ENCODE measurements at regions not wholly inside any gene's neighbourhood (a gene's known extent, or its start where the extent isn't known, plus 50 kb on each side); places are given as distances from the start of the nearest gene placed in this dataset.

- TF ChIP-seq CTCF (IDR thresholded peaks at IDR 0.05) (no peak), POLR2AphosphoS5 (IDR thresholded peaks at IDR 0.05) (no peak), POLR2A (IDR thresholded peaks at IDR 0.05) (no peak), EP300 (IDR thresholded peaks at IDR 0.05; ENCODE audit: low read depth) (no peak)
Measured at GRCh38 chr4:141524841-141525240, 111.5 kb upstream of the IL15 start.
